ENCODE measurements at regions not wholly inside any gene's neighbourhood (a gene's known extent, or its start where the extent isn't known, plus 50 kb on each side); places are given as distances from the start of the nearest gene placed in this dataset.

GRCh38 chr22:47335958-47336357 is 573.5 kb downstream of the TBC1D22A start:
- DNase-seq: no peak

GRCh38 chr22:47335460-47335859 is 573.0 kb downstream of the TBC1D22A start:
- no peak for DNase-seq

GRCh38 chr22:47334601-47335000 is 572.2 kb downstream of the TBC1D22A start:
- DNase-seq: no peak

GRCh38 chr22:47333625-47334024 is 571.2 kb downstream of the TBC1D22A start:
- peak; percentile 31 for DNase-seq

GRCh38 chr22:47332246-47332980 is 570.0 kb downstream of the TBC1D22A start:
- DNase-seq: peak; percentile 43

GRCh38 chr22:47331750-47332149 is 569.3 kb downstream of the TBC1D22A start:
- DNase-seq: no peak

- DNase-seq: peak; percentile 29
Observed at GRCh38 chr22:47329727-47330650, 567.5 kb downstream of the TBC1D22A start.

GRCh38 chr22:47328550-47329243 is 566.2 kb downstream of the TBC1D22A start:
- no peak for DNase-seq

GRCh38 chr22:47327241-47327640 is 564.8 kb downstream of the TBC1D22A start:
- no peak for DNase-seq

- no peak for DNase-seq
Observed at GRCh38 chr22:47325249-47325648, 562.8 kb downstream of the TBC1D22A start.

GRCh38 chr22:47324435-47324990 is 562.1 kb downstream of the TBC1D22A start:
- no peak for DNase-seq

GRCh38 chr22:47323518-47323917 is 561.1 kb downstream of the TBC1D22A start:
- DNase-seq: no peak

GRCh38 chr22:47322854-47323253 is 560.4 kb downstream of the TBC1D22A start:
- DNase-seq: no peak

GRCh38 chr22:47320560-47320959 is 558.1 kb downstream of the TBC1D22A start:
- no peak for DNase-seq

GRCh38 chr22:47318041-47318737 is 555.7 kb downstream of the TBC1D22A start:
- DNase-seq: no peak

GRCh38 chr22:47315862-47316419 is 553.5 kb downstream of the TBC1D22A start:
- DNase-seq: no peak

- DNase-seq: no peak
Observed at GRCh38 chr22:47310601-47311000, 548.2 kb downstream of the TBC1D22A start.

GRCh38 chr22:47309946-47310345 is 547.5 kb downstream of the TBC1D22A start:
- DNase-seq: no peak

GRCh38 chr22:47309476-47309875 is 547.0 kb downstream of the TBC1D22A start:
- DNase-seq: no peak

GRCh38 chr22:47308886-47309285 is 546.4 kb downstream of the TBC1D22A start:
- DNase-seq: no peak

GRCh38 chr22:47307822-47308221 is 545.4 kb downstream of the TBC1D22A start:
- DNase-seq: no peak

GRCh38 chr22:47307326-47307725 is 544.9 kb downstream of the TBC1D22A start:
- DNase-seq: no peak

Measured in femur (tissue), 1 donor.